Activated CD4-positive, alpha-beta memory T cell treated with anti-CD3 and anti-CD28 coated beads for 36 hours (primary cell): ENCODE measurements at regions not wholly inside any gene's neighbourhood (a gene's known extent, or its start where the extent isn't known, plus 50 kb on each side); places are given as distances from the start of the nearest gene placed in this dataset.
"Not testable (repeated sequence)": the region's sequence is repeated elsewhere in the genome, so short reads cannot be mapped to it uniquely, and the experiment has no call there.

Experiments used
- CTCF ChIA-PET: fragments of 350-600 bp; sonication (Branson Sonifier 250); formaldehyde crosslinking; loops from one replicate; lab custom pipeline; 2021; ENCODE audit warnings: antibody characterized with exemption, inconsistent platforms; lab: Charles Lee
- POLR2A ChIA-PET: fragments of 350-600 bp; sonication (Branson Sonifier 250); formaldehyde crosslinking; loops from one replicate; lab custom pipeline; 2021; ENCODE audit warnings: antibody characterized with exemption; lab: Charles Lee
- DNase-seq: peaks from one replicate; pipeline ENCODE4 v3.0.0-alpha.2; 2020
- H3K27ac Mint-ChIP-seq: one replicate; pipeline ENCODE4 v1.8.0; 2021; ENCODE audit warnings: mixed read lengths
- H3K27me3 Mint-ChIP-seq: one replicate; pipeline ENCODE4 v1.8.0; 2021; ENCODE audit warnings: mixed read lengths
- H3K36me3 Mint-ChIP-seq: one replicate; pipeline ENCODE4 v1.8.0; 2021; ENCODE audit warnings: mixed read lengths
- H3K4me1 Mint-ChIP-seq: one replicate; pipeline ENCODE4 v1.8.0; 2021; ENCODE audit warnings: low read depth, mixed read lengths
- H3K4me3 Mint-ChIP-seq: one replicate; pipeline ENCODE4 v1.8.0; 2021; ENCODE audit warnings: mild to moderate bottlenecking, mixed read lengths
- H3K9me3 Mint-ChIP-seq: one replicate; pipeline ENCODE4 v1.8.0; 2021; ENCODE audit warnings: mixed read lengths
- intact Hi-C: fragments of 100-400 bp; cut with micrococcal nuclease; formaldehyde crosslinking; loops from one replicate; pipeline ENCODE4 v1.15.1; 2023

DNA sequence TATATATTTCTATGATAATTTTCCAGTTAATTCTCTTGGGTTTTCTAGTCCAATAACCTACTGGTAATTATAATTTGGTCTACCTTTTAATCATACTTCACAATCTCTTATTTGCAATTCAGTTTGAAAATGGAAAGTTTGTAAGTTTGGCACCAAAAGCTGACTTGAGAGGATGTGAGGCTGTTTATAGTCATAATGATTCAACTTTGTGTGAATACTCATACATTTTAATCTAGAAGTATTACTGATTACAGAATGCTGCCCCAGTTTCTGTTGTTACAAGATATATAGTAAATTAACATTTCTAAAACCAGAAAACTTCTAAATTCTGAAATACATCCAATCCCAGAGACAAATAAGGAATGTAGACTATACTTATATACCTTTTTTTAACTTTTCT, 158.2 kb downstream of the SLC38A4 start:
- no peak overlapping the region for H3K27ac Mint-ChIP-seq
- ChIA-PET CTCF (interaction anchor here (1.3 kb wide), 1 partner anchor 10 kb away, joined by 4 read pairs; no protein-coding TSS in a partner anchor), POLR2A (no interaction called here)
- peaks cover 3% of the 10 kb centered on the region for H3K9me3 Mint-ChIP-seq
- intact Hi-C loops = loop anchor here (5.0 to 10.0 kb wide), 2 partner anchors 110 to 673 kb away; partner anchors contain the start of gene SCAF11
- DNase-seq = no peak
- H3K4me3 Mint-ChIP-seq = no peak overlapping the region
- peaks cover 1% of the 10 kb centered on the region for H3K36me3 Mint-ChIP-seq
- peaks cover 8% of the 10 kb centered on the region for H3K4me1 Mint-ChIP-seq
- no peaks in the 10 kb centered on the region for H3K27me3 Mint-ChIP-seq

DNA sequence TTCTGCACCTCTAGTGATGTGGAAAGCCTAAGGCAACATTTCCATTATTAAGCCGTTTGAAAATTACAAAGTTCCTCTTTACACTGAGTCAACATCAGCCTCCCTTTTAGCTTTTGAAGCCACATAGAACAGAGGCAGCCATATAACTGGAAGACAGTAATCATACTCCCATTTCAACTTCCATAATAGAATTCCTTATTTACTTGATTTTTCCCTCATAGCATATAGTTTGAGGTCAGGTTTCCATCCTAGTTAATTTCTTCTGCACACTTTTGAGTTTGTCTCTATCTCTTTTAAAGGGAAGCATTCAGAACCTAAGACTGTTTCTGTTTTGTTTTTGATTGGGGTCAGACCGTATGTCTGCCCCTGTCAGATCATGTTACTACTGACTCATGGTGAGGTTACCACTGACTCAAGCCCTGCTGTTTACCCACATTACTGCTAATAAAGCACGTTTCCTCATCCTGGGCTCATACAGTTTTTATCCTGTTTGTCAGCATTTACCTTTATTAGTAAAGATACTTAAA, 161.0 kb downstream of the SLC38A4 start:
- Mint-ChIP-seq H3K4me3 (no peak overlapping the region), H3K4me1 (peaks cover 26% of the 10 kb centered on the region), H3K9me3 (no peaks in the 10 kb centered on the region), H3K27me3 (no peaks in the 10 kb centered on the region), H3K36me3 (no peaks in the 10 kb centered on the region), H3K27ac (no peak overlapping the region)
- intact Hi-C loops = loop anchor here (5.0 to 10.0 kb wide), 4 partner anchors 108 to 670 kb away; partner anchors contain the start of gene SCAF11
- peak; percentile 22 for DNase-seq
- ChIA-PET CTCF (no interaction called here), POLR2A (no interaction called here)

DNA sequence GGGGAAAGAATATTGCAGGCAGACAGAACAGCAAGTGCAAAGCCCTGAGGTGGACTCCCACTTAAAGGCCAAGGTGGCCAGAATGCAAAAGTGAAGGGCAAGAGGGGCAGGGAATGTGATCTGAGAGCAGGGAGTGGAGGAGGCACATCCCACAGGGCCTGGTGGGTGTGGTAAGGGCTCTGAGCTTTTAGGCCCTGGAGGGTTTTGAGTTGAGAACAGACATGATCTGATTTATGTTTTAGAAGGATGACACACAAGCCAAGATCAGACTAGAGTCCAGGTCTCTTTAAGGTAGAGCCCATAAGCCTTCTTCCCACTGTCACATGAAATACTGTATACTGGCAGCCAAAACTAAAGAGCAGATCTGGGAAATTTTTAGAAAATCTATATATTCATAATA, 162.5 kb downstream of the SLC38A4 start:
- CTCF ChIA-PET = interaction anchor here (0.5 kb wide), 1 partner anchor 221 kb away, joined by 3 read pairs; no protein-coding TSS in a partner anchor
- no peak for DNase-seq
- H3K27ac Mint-ChIP-seq = no peak overlapping the region
- no peak overlapping the region for H3K4me3 Mint-ChIP-seq
- intact Hi-C loops = loop anchor here (5.0 to 10.0 kb wide), 3 partner anchors 321 to 669 kb away; partner anchors contain the start of gene SCAF11
- H3K4me1 Mint-ChIP-seq = peaks cover 34% of the 10 kb centered on the region
- H3K36me3 Mint-ChIP-seq = no peaks in the 10 kb centered on the region
- no peaks in the 10 kb centered on the region for H3K9me3 Mint-ChIP-seq
- H3K27me3 Mint-ChIP-seq = no peaks in the 10 kb centered on the region
- POLR2A ChIA-PET = no interaction called here

DNA sequence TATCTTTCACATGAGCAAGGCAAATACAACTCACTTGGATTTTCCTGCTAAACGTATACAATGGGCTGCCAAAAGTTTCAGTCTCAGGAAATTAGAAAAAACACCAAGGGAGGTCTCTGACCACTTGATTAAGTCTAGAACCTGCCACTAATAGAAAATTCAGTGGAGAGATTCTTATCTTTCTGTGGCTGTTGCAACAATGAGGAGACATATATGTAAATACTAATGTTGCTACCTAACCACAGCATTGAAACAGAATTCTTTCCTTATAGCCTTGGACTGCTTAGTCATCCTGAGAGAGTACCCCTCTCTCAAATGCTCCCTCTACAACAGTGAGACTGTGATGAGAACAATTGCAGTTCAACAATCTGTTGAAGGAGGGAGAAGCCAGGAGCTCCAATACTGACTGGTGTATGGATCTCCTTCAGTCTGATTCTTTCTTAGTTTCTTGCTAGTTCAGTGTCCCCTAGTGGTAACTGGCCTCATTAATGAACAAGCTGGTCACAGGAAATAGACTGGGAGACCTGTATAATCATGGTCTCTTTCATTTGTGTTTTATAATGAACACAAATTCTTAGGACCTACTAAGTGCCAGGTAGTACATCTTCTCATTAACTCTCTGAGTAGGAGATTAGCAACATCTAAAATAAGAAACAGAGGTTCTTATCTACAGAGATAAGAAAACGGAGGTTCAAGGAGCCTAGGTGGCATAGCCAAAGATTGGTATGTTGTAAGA, 164.5 kb downstream of the SLC38A4 start:
- H3K27me3 Mint-ChIP-seq = no peaks in the 10 kb centered on the region
- peaks cover 34% of the 10 kb centered on the region for H3K4me1 Mint-ChIP-seq
- ChIA-PET CTCF (interaction anchor here (0.6 to 1.9 kb wide), 10 partner anchors 18 to 536 kb away, joined by 3 to 7 read pairs (median 3); no protein-coding TSS in a partner anchor), POLR2A (interaction anchor here (0.8 kb wide), 1 partner anchor 289 kb away, joined by 5 read pairs; no protein-coding TSS in a partner anchor)
- no peak overlapping the region for H3K4me3 Mint-ChIP-seq
- H3K27ac Mint-ChIP-seq = no peak overlapping the region
- intact Hi-C loops = loop anchor here (1.0 to 10.0 kb wide), 7 partner anchors 114 to 666 kb away; partner anchors contain the start of gene SCAF11
- H3K9me3 Mint-ChIP-seq = no peaks in the 10 kb centered on the region
- DNase-seq = no peak
- H3K36me3 Mint-ChIP-seq = no peaks in the 10 kb centered on the region

DNA sequence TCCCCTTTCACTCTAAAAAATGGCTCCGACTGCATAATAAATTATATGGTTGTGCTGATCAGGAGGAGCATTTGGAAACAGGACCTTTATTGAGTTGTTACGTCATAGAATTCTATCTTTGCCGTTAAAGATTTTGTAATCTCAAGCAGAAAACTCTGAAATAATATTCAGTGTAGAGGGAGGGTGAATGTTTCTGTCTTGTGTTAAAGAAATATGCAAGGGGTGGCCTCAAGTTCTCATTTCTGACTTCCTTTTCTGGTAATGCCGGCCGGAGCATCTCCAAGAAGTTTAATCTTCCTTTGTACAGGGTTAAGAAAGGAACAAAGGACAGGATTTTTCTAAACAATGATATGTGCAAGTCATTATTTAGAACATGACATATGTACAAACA, 165.1 kb downstream of the SLC38A4 start:
- H3K27ac Mint-ChIP-seq = no peak overlapping the region
- no peaks in the 10 kb centered on the region for H3K9me3 Mint-ChIP-seq
- H3K27me3 Mint-ChIP-seq = no peaks in the 10 kb centered on the region
- CTCF ChIA-PET = interaction anchor here (0.6 to 1.9 kb wide), 8 partner anchors 19 to 535 kb away, joined by 3 to 7 read pairs (median 3); no protein-coding TSS in a partner anchor
- H3K36me3 Mint-ChIP-seq = no peaks in the 10 kb centered on the region
- peaks cover 34% of the 10 kb centered on the region for H3K4me1 Mint-ChIP-seq
- DNase-seq = no peak
- intact Hi-C loops = loop anchor here (1.0 to 10.0 kb wide), 7 partner anchors 114 to 666 kb away; partner anchors contain the start of gene SCAF11
- H3K4me3 Mint-ChIP-seq = no peak overlapping the region
- POLR2A ChIA-PET = no interaction called here

DNA sequence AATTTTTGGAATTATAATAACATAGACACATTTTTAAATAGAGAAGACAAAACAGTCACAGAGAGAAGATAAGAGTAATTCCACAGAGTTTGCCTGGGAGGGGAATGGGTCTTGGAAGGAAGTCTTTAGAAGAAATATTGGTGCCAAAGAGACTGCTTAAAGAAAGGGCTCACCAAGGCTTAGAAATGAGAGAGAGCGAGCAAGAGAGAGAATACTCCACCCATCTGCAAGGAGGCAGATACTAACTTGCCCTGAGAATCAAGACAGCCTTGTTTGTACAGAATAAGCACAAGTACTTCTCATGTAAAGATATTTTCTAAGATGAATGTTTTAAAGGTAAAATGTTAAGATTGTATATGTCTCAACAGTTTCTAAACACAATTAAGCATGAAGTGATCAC, 165.5 kb downstream of the SLC38A4 start:
- H3K36me3 Mint-ChIP-seq = no peaks in the 10 kb centered on the region
- no peak for DNase-seq
- intact Hi-C loops = loop anchor here (2.0 to 10.0 kb wide), 6 partner anchors 113 to 665 kb away; partner anchors contain the start of gene SCAF11
- H3K4me1 Mint-ChIP-seq = peaks cover 30% of the 10 kb centered on the region
- H3K4me3 Mint-ChIP-seq = no peak overlapping the region
- POLR2A ChIA-PET = no interaction called here
- CTCF ChIA-PET = no interaction called here
- no peak overlapping the region for H3K27ac Mint-ChIP-seq
- H3K27me3 Mint-ChIP-seq = no peaks in the 10 kb centered on the region
- no peaks in the 10 kb centered on the region for H3K9me3 Mint-ChIP-seq

DNA sequence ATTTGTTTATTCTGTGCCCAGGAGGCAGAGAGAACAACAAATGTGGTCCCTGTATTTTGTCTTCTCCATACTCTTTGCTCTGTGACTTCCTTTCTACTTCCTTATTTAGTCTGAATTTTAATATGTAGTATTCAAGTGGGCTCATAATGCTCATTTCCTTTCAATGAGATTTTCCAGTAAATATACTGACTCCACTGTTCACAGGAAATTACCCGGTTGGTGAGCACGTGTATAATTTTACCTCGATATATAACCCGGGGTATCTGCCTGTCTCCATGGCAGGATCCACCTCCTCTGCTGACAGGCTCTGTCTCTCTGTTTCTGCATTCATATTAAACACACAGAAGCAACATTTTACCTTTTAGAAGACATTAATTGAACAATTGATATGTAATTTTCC, 166.0 kb downstream of the SLC38A4 start:
- H3K27ac Mint-ChIP-seq = no peak overlapping the region
- H3K36me3 Mint-ChIP-seq = no peaks in the 10 kb centered on the region
- H3K4me1 Mint-ChIP-seq = peaks cover 29% of the 10 kb centered on the region
- no peak for DNase-seq
- POLR2A ChIA-PET = interaction anchor here (0.6 kb wide), 1 partner anchor 292 kb away, joined by 3 read pairs; no protein-coding TSS in a partner anchor
- CTCF ChIA-PET = no interaction called here
- no peaks in the 10 kb centered on the region for H3K27me3 Mint-ChIP-seq
- intact Hi-C loops = loop anchor here (2.0 to 10.0 kb wide), 6 partner anchors 113 to 665 kb away; partner anchors contain the start of gene SCAF11
- H3K4me3 Mint-ChIP-seq = no peak overlapping the region
- H3K9me3 Mint-ChIP-seq = no peaks in the 10 kb centered on the region

DNA sequence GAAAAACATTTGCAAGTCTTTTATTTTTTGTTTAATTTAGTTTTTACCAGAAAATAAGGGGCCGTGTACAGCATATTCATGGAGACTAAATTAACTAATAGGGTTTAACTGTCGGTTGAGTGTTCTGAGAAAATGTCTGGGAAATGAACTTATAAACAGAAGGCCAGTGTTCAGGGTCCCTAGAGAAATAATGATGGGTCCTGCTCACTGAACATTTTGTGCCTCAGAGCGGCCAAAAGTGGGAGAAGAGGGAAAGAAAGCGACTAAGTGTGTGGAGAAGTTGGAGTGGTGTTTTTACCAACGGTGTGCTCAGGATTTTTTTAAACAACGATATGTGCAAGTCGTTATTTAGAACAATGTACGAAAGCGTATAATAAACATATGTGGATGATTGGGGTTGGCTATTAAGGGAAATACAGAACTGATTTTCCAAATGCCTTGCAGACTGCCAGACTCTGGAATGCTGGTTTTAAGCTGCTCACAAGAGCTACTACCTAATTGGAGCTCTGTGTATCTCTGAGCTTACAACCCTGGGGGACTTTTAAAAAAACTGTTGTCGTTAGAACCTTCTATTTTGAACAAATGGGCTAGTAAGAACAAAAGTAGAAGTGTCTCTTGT, 166.7 kb downstream of the SLC38A4 start:
- H3K4me1 Mint-ChIP-seq = peaks cover 27% of the 10 kb centered on the region
- no peaks in the 10 kb centered on the region for H3K9me3 Mint-ChIP-seq
- H3K36me3 Mint-ChIP-seq = no peaks in the 10 kb centered on the region
- POLR2A ChIA-PET = interaction anchor here (0.6 kb wide), 1 partner anchor 291 kb away, joined by 3 read pairs; no protein-coding TSS in a partner anchor
- no peak for DNase-seq
- CTCF ChIA-PET = no interaction called here
- no peaks in the 10 kb centered on the region for H3K27me3 Mint-ChIP-seq
- H3K4me3 Mint-ChIP-seq = no peak overlapping the region
- intact Hi-C loops = no loop called here
- no peak overlapping the region for H3K27ac Mint-ChIP-seq

DNA sequence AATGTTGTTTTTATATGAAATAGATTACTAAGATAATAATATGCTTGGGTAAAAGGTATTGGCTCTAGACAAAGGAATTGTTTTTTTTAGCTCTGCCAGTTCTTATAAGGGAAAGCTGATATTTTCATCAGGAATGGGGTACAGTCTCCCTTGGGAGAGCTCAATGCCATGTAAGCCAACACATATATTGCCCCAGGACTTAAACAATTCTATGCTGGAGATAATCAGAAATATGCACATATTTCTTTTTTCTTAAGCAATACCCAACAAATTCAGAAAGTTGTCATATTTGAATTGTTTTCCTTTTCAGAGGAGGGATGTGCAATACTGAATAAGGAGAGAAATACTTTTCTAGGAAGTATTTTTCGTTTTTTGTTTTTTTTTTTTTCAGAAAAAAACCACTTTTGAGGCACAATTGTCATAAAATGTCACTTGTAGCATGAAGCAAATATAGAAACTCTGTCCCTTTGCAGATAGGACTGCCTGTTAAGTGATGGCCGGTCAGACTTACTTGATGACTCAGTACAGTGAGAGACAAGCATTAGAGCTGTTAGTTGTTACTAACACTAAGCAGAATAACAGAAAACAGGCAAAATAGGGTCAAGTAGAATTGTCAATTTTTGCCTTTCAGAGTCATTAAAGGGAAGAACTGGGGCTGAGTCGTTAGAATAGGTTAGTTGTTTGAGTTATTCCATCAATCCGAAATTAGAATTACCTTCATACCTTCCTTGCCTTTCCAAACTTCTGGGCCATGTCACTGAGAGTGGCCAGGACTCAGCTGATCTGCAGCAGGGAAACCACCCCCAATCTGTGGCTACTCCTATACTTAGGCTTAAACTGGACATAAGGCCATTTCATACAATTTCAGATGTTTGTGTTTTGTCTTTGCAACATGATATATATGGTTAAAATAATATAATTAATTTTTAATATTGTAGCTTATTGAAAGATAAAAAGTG, 168.1 kb downstream of the SLC38A4 start:
- peaks cover 27% of the 10 kb centered on the region for H3K4me1 Mint-ChIP-seq
- ChIA-PET POLR2A (interaction anchor here (0.6 kb wide), 1 partner anchor 295 kb away, joined by 6 read pairs; no protein-coding TSS in a partner anchor), CTCF (interaction anchor here (0.6 to 1.2 kb wide), 3 partner anchors 16 to 1012 kb away, joined by 3 to 4 read pairs (median 4); no protein-coding TSS in a partner anchor)
- H3K27me3 Mint-ChIP-seq = no peaks in the 10 kb centered on the region
- H3K27ac Mint-ChIP-seq = no peak overlapping the region
- no peak overlapping the region for H3K4me3 Mint-ChIP-seq
- intact Hi-C loops = no loop called here
- no peak for DNase-seq
- H3K9me3 Mint-ChIP-seq = no peaks in the 10 kb centered on the region
- H3K36me3 Mint-ChIP-seq = no peaks in the 10 kb centered on the region

DNA sequence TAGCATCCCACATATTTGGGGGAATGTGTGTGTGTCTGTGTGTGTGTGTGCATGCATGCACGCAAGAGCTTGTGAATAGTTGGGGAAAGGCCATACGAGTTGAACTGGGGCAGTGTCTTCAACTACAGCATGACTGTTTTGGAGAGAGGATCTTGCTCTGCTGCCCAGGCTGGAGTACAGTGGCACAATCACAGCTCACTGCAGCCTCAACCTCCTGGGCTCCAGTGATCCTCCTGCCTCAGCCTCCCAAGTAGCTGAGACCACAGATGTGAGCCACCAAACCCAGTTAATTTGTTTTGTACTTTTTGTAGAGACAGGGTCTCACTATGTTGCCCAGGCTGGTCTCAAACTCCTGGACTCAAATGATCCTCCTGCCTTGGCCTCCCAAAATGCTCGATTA, 169.8 kb downstream of the SLC38A4 start:
- H3K9me3 Mint-ChIP-seq, H3K4me3 Mint-ChIP-seq, H3K27ac Mint-ChIP-seq, CTCF ChIA-PET, H3K27me3 Mint-ChIP-seq, H3K36me3 Mint-ChIP-seq, intact Hi-C loops, DNase-seq, POLR2A ChIA-PET: not testable (repeated sequence)
- H3K4me1 Mint-ChIP-seq = peaks cover 20% of the 10 kb centered on the region

DNA sequence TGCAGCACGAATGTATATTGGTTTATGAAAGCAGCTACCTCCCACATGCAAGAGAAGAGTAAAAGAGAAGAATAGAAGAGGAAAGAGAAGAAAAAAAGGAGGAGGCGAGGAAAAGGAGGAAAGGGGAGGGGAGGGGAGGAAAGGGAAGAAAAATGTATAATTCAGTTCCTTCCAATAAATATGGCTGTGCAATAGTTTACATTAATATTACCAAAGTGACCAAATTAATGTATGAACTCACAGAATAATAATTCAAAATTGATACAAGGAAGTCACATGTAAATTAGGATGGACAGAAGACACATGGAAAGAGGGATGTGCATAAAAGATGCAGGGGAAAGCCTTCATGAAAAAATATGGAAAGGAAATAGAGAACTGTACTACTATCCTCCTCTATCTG, 172.5 kb downstream of the SLC38A4 start:
- ChIA-PET CTCF (no interaction called here), POLR2A (no interaction called here)
- Mint-ChIP-seq H3K4me3 (no peak overlapping the region), H3K36me3 (no peaks in the 10 kb centered on the region), H3K27me3 (no peaks in the 10 kb centered on the region), H3K27ac (no peak overlapping the region), H3K4me1 (no peaks in the 10 kb centered on the region), H3K9me3 (peaks cover 4% of the 10 kb centered on the region)
- no peak for DNase-seq
- intact Hi-C loops = no loop called here
